GM12878 (cell line): ENCODE measurements at regions not wholly inside any gene's neighbourhood (a gene's known extent, or its start where the extent isn't known, plus 50 kb on each side); places are given as distances from the start of the nearest gene placed in this dataset.
A peak's percentile ranks its signal among the peaks of the same experiment; 100 is the strongest.

Experiments
- ATAC-seq: fragments of 200-7000 bp; cut with Tn5 transposase; 3 replicates; pipeline ENCODE4 v1.9.1; 2020; ENCODE audit warnings: mild to moderate bottlenecking, moderate library complexity
- BruUV-seq: library from RNA; stranded (reverse); fragments of 400-500 nt; replicated peaks from 2 replicates; lab custom pipeline; 2021; lab: Mats Ljungman, UMichigan
- CTCF ChIA-PET: fragments of 300-600 bp; sonication (Branson Sonifier 250); formaldehyde crosslinking; extraction: SDS; loops from one replicate; lab custom pipeline; 2021; ENCODE audit warnings: inconsistent platforms; lab: Yijun Ruan, JAX
- POLR2A ChIA-PET: fragments of 350-600 bp; formaldehyde crosslinking; extraction: SDS; loops from one replicate; lab custom pipeline; 2021; ENCODE audit warnings: inconsistent platforms; lab: Charles Lee
- RAD21 ChIA-PET: fragments of 300-600 bp; sonication (Branson Sonifier 250); formaldehyde crosslinking; loops from one replicate; lab custom pipeline; 2023; ENCODE audit warnings: antibody characterized with exemption; ENCODE audit not compliant: unreplicated experiment; lab: Charles Lee
- SMC1A ChIA-PET: fragments of 300-600 bp; sonication (Branson Sonifier 250); formaldehyde crosslinking; loops from one replicate; lab custom pipeline; 2023; ENCODE audit not compliant: unreplicated experiment, uncharacterized antibody; lab: Charles Lee
- DNase-seq: peaks from one replicate; pipeline ENCODE4 v3.0.0-alpha.2; 2011; ENCODE audit warnings: low read depth, low spot score
- FAIRE-seq: peaks from 3 replicates; lab custom pipeline; 2011; peaks lifted over from hg19 to GRCh38; lab: Jason Lieb, UNC
- H2AFZ ChIP-seq: 2 replicates; pipeline ENCODE4 v1.6.0; 2011; ENCODE audit warnings: low read depth, low read length, control low read depth; ENCODE audit not compliant: control insufficient read depth
- H3K27ac ChIP-seq: 2 replicates; pipeline ENCODE4 v1.5.1; 2011; ENCODE audit warnings: control low read depth; ENCODE audit not compliant: control insufficient read depth, insufficient read depth
- H3K27me3 ChIP-seq, 2 experiments: replicated peaks in 1 of 2; 2 replicates each; pipeline versions ENCODE4 v1.6.0 to v1.6.1; 2011; ENCODE audit warnings: low read length in 1 of 2; ENCODE audit not compliant: control insufficient read depth in 2 of 2, insufficient read depth in 2 of 2
- H3K36me3 ChIP-seq, 2 experiments: 2 replicates each; pipeline ENCODE4 v1.5.1; 2011; ENCODE audit warnings: low read length in 1 of 2; ENCODE audit not compliant: control insufficient read depth in 2 of 2, insufficient read depth in 2 of 2
- H3K4me1 ChIP-seq: 2 replicates; pipeline ENCODE4 v1.6.1; 2011; ENCODE audit warnings: mild to moderate bottlenecking, low read length, moderate library complexity, mixed read lengths; ENCODE audit not compliant: control insufficient read depth, insufficient read depth
- H3K4me2 ChIP-seq: 2 replicates; pipeline ENCODE4 v1.6.0; 2011; ENCODE audit warnings: control low read depth; ENCODE audit not compliant: control insufficient read depth, insufficient read depth
- H3K4me3 ChIP-seq: fragments of 200-600 bp; sonication (generic); 2 replicates; pipeline ENCODE4 v1.5.1; 2016
- H3K79me2 ChIP-seq: 2 replicates; pipeline ENCODE4 v1.6.0; 2011; ENCODE audit warnings: low read length; ENCODE audit not compliant: control insufficient read depth, insufficient read depth
- H3K9ac ChIP-seq: 2 replicates; pipeline ENCODE4 v1.8.0; 2011; ENCODE audit warnings: low read length, control low read depth, mixed read lengths; ENCODE audit not compliant: control insufficient read depth, insufficient read depth
- H3K9me3 ChIP-seq: replicated peaks from 3 replicates; pipeline ENCODE4 v1.5.1; 2011; ENCODE audit warnings: mild to moderate bottlenecking, low read length; ENCODE audit not compliant: control insufficient read depth, insufficient read depth
- H4K20me1 ChIP-seq: 2 replicates; pipeline ENCODE4 v1.6.0; 2011; ENCODE audit not compliant: control insufficient read depth, insufficient read depth
- BHLHE40 ChIP-seq, 2 experiments: fragments of 450-650 bp in 1 of 2; IDR thresholded peaks; 2 replicates each; pipeline ENCODE4 v1.6.1; 2011 to 2017; ENCODE audit warnings: low read depth in 2 of 2, borderline replicate concordance in 1 of 2, improper control_type of control experiment in 1 of 2, low read length in 1 of 2, mild to moderate bottlenecking in 1 of 2
- CBX5 ChIP-seq: sonication (generic); IDR thresholded peaks from 2 replicates; pipeline ENCODE4 v1.6.1; 2016; ENCODE audit warnings: low read depth, moderate library complexity, mild to moderate bottlenecking, inconsistent platforms
- CEBPB ChIP-seq, 2 experiments: fragments of 150-350 bp in 1 of 2; IDR thresholded peaks; 2 replicates each; pipeline ENCODE4 v1.6.1; 2012 to 2014; ENCODE audit warnings: low read depth in 2 of 2, low read length in 2 of 2, borderline replicate concordance in 1 of 2, inconsistent platforms in 1 of 2
- CREB1 ChIP-seq: IDR thresholded peaks from 2 replicates; pipeline ENCODE4 v1.6.1; 2012; ENCODE audit warnings: low read depth, mild to moderate bottlenecking, inconsistent platforms
- HDAC2 ChIP-seq: fragments of 200-600 bp; sonication (generic); IDR thresholded peaks from 2 replicates; pipeline ENCODE4 v1.6.1; 2017
- HDAC6 ChIP-seq: fragments of 200-600 bp; sonication (generic); IDR thresholded peaks from one replicate; pipeline ENCODE4 v1.8.0; 2017; ENCODE audit warnings: antibody characterized with exemption; ENCODE audit not compliant: unreplicated experiment
- MTA2 ChIP-seq: fragments of 450-650 bp; IDR thresholded peaks from 2 replicates; pipeline ENCODE4 v1.6.1; 2016; ENCODE audit warnings: low read depth, mild to moderate bottlenecking, moderate library complexity
- MTA3 ChIP-seq: IDR thresholded peaks from 2 replicates; pipeline ENCODE4 v1.6.1; 2012; ENCODE audit warnings: low read length, inconsistent platforms, borderline replicate concordance
- MYB ChIP-seq: fragments of 150-350 bp; IDR thresholded peaks from 2 replicates; pipeline ENCODE4 v1.6.1; 2014; ENCODE audit warnings: mild to moderate bottlenecking, low read depth, low read length, borderline replicate concordance
- NR2C1 ChIP-seq: fragments of 450-650 bp; IDR thresholded peaks from 2 replicates; pipeline ENCODE4 v1.6.1; 2017; ENCODE audit warnings: antibody characterized with exemption, mild to moderate bottlenecking, moderate library complexity
- PML ChIP-seq: IDR thresholded peaks from 2 replicates; pipeline ENCODE4 v1.6.1; 2012; ENCODE audit warnings: low read length, inconsistent platforms
- SIX5 ChIP-seq: IDR thresholded peaks from 2 replicates; pipeline ENCODE4 v1.6.1; 2011; ENCODE audit warnings: mild to moderate bottlenecking, low read depth, low read length, moderate library complexity; ENCODE audit not compliant: severe bottlenecking
- SMAD1 ChIP-seq: fragments of 450-650 bp; IDR thresholded peaks from 2 replicates; pipeline ENCODE4 v1.6.1; 2018; ENCODE audit warnings: mild to moderate bottlenecking, low read depth; ENCODE audit not compliant: partially characterized antibody
- SMC3 ChIP-seq: IDR thresholded peaks from 2 replicates; pipeline ENCODE4 v1.6.1; 2011; ENCODE audit warnings: low read length, improper control_type of control experiment, borderline replicate concordance
- SREBF2 ChIP-seq: IDR thresholded peaks from 2 replicates; pipeline ENCODE4 v1.6.1; 2012; ENCODE audit warnings: mild to moderate bottlenecking, low read length
- TARDBP ChIP-seq: IDR thresholded peaks from 2 replicates; pipeline ENCODE4 v1.6.1; 2016; ENCODE audit warnings: borderline replicate concordance
- ZBTB4 ChIP-seq: fragments of 450-650 bp; formaldehyde crosslinking; IDR thresholded peaks from 2 replicates; pipeline ENCODE4 v1.4.0; 2022; ENCODE audit warnings: mild to moderate bottlenecking, moderate library complexity
- ZNF217 ChIP-seq: fragments of 450-650 bp; IDR thresholded peaks from 2 replicates; pipeline ENCODE4 v1.6.1; 2017; ENCODE audit warnings: antibody characterized with exemption, mild to moderate bottlenecking
- ZNF622 ChIP-seq: fragments of 450-650 bp; IDR thresholded peaks from 2 replicates; pipeline ENCODE4 v1.6.1; 2017; ENCODE audit warnings: mild to moderate bottlenecking, inconsistent platforms
- ZZZ3 ChIP-seq: IDR thresholded peaks from 2 replicates; pipeline ENCODE4 v1.6.1; 2011; ENCODE audit warnings: low read depth; ENCODE audit not compliant: control insufficient read depth, insufficient read length
- WGBS: methylation state at CpG from one replicate; pipeline ENCODE4 v1.1.6; 2016; ENCODE audit warnings: low lambda C conversion rate; ENCODE audit not compliant: insufficient replicate concordance, insufficient coverage; ENCODE audit errors: missing lambda C conversion rate; 5-methylcytosine and 5-hydroxymethylcytosine counted together
- in situ Hi-C: fragments of 300-500 bp; cut with MboI; formaldehyde crosslinking; loops from 9 replicates; pipeline ENCODE4 v1.14.3; 2018; ENCODE audit warnings: mixed read lengths
- intact Hi-C: fragments of 100-400 bp; cut with micrococcal nuclease; formaldehyde crosslinking; loops from one replicate; pipeline ENCODE4 v1.14.2; 2022; ENCODE audit not compliant: unreplicated experiment

- TF ChIP-seq ZBTB4 (CRISPR knock-in tag), result no peak
- TF ChIP-seq SMC3, result no peak
- TF ChIP-seq ZNF217, result no peak
- no peak for TF ChIP-seq HDAC2
- no peak for TF ChIP-seq ZNF622
- TF ChIP-seq ZZZ3, result no peak
- TF ChIP-seq NR2C1, result no peak
- no peak for TF ChIP-seq MTA3
- no peak for TF ChIP-seq HDAC6
Observed at GRCh38 chr6:41454189-41454789, 91.9 kb upstream of the FOXP4 start (continued).

GRCh38 chr6:41455410-41455809 lies 90.8 kb upstream of the FOXP4 start:
- Histone ChIP-seq H3K27me3 (peaks cover 4% of the 10 kb centered on the region in 2 experiments; a peak in 2 of 4 replicates), H3K36me3 (no peaks in the 10 kb centered on the region), H3K4me3 (no peak overlapping the region), H2AFZ (no peak overlapping the region), H3K4me2 (no peak overlapping the region), H3K27ac (no peak overlapping the region), H3K9ac (no peak overlapping the region), H4K20me1 (no peaks in the 10 kb centered on the region), H3K9me3 (no peaks in the 10 kb centered on the region), H3K79me2 (no peaks in the 10 kb centered on the region), H3K4me1 (no peaks in the 10 kb centered on the region)
- BruUV-seq, result no TSS peak
- ChIA-PET CTCF (interaction anchor here (1.1 to 3.1 kb wide), 8 partner anchors 28 to 146 kb away, joined by 3 to 19 read pairs (median 4); partner anchors contain the start of gene NCR2), POLR2A (no interaction called here), SMC1A (interaction anchor here (0.9 to 4.2 kb wide), 6 partner anchors 9 to 76 kb away, joined by 3 to 21 read pairs (median 3); no protein-coding TSS in a partner anchor), RAD21 (interaction anchor here (1.8 kb wide), 1 partner anchor 29 kb away, joined by 5 read pairs; no protein-coding TSS in a partner anchor)
- intact Hi-C loops, result no loop called here
- ATAC-seq, result no peak
- WGBS, result 22% methylated on average over 2 of the region's 2 CpGs
- FAIRE-seq, result peak; percentile 41
- in situ Hi-C loops, result no loop called here
- TF ChIP-seq CBX5, result no peak
- TF ChIP-seq PML, result no peak
- TF ChIP-seq BHLHE40 (IDR thresholded peaks at IDR 0.05; ENCODE audit: borderline replicate concordance in 1 of 2, low read depth in 2 of 2, low read length in 1 of 2), result no peak
- no peak for TF ChIP-seq MTA2
- no peak for TF ChIP-seq TARDBP
- no peak for TF ChIP-seq CEBPB (IDR thresholded peaks at IDR 0.05; ENCODE audit: borderline replicate concordance in 1 of 2, low read depth in 2 of 2, low read length in 2 of 2)
- no peak for TF ChIP-seq CREB1
- TF ChIP-seq SIX5, result no peak
- no peak for TF ChIP-seq MYB
- TF ChIP-seq SMAD1, result no peak
- TF ChIP-seq SREBF2, result no peak
- no peak for DNase-seq
